GM18498 (cell line): ENCODE measurements at regions not wholly inside any gene's neighbourhood (a gene's known extent, or its start where the extent isn't known, plus 50 kb on each side); places are given as distances from the start of the nearest gene placed in this dataset.
"Not testable (repeated sequence)": the region's sequence is repeated elsewhere in the genome, so short reads cannot be mapped to it uniquely, and the experiment has no call there.

Source experiments
- ATAC-seq: cut with Tn5 transposase; IDR thresholded peaks from one replicate; pipeline ENCODE4 v1.9.1; 2021; ENCODE audit warnings: mild to moderate bottlenecking, moderate library complexity; ENCODE audit not compliant: unreplicated experiment

DNA sequence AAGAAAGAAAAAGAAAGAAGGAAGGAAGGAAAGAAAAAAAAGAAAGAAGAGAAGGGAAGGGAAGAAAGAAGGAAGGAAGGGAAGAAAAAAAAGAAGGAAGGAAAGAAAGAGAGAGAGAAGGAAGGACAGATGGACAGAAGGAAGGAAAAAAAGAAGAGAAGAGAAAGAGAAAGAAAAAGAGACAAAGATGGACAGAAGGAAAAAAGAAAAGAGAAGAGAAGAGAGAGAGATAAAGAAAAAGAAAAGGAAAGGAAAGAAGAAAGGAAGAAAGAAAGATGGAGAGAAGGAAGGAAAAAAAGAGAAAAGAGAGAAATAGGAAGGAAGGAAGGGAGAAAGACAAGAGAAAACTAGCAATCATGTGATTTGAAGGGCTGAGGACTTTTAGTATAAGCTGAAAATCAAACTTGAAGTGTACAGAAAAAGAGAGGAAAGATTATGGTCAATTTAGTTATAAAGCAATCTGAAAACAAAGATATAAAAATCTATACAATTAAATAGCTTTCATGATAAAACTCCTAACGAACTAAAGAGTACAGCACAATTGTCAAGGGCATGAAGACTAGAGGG is 115.3 kb downstream of the LTN1 start:
- ATAC-seq, result no peak

DNA sequence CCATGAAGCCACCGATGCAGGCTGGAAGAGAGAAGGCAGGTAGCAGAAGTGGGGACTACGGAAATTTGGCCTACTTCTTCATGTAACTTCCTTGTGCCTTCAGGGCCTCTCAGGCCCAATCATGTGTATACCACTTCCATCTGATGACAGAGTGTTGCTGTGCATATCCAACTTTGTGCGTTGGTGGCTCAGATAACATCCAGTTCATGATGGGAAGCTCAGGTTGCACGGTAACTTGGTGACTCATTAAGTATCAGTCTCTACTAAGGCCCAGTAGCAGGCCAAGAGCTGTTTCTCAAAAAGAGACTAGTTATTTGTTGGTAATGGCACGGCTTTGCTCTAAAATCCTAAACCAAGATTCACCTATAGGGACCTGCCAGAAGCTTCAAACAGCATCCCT is 117.6 kb downstream of the LTN1 start:
- no peak for ATAC-seq

DNA sequence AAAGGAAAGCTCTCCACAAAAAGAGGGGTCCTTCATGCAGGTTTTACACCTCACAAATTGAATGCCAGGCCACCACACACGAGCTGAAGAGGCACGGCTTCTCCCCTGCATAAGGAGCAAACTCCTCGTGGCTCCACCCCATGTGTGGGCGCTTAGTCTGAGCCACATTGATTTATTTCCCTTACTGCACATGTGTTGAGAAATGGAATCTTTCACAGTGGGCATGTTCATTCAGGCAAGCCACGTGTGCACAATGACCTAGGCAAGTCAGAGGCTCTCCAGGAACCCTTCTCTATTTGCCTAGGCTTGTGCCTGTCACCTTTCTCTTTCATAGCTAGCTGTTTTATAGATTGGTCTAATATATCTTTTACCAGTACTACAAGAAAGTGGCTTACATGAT is 120.5 kb downstream of the LTN1 start:
- no peak for ATAC-seq

DNA sequence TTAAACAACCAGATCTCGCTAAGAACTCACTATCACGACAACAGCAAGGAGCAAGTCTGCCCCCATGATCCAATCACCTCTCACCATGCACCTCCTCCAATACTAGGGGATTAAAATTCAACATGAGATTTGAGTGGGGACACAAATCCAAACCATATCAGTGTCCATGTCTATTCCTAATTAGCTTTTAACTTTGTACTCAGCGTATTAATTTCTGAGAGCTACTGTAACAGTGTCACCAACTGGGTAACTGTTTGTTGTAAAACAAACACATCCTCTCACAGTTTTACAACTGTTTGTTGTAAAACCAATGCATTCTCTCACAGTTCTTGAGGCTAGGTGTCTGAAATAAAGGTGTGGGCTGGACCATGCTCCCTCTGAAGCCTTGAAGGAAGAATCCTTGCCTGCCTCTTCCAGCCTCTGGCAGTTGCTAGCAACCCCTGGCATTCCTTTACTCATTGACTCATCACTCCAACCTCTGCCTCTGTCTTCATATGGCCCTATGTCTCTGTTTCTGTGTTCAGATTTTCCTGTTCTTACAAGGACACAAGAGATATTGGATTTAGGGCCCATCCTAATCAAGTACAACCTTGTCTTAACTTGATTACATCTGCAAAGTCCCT is 121.2 kb downstream of the LTN1 start:
- ATAC-seq, result no peak

DNA sequence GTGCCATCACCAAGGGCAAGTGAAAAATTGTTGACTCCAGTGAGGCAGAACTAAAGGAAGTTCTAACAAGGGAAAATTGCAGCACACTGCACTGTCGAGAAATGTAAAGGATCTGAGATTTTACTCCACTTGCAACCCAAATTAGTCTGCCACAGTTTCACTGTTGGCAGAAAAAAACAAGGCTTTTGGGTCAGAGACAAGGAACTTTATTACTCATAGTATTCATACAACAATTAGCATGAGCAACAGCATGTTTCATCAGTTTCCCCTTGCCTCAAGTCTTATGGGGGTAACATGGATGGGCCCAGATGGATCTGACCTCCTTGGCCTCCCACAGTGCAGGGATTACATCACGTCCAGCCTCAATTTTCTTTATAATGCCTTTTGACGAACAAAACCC is 125.3 kb downstream of the LTN1 start:
- no peak for ATAC-seq

DNA sequence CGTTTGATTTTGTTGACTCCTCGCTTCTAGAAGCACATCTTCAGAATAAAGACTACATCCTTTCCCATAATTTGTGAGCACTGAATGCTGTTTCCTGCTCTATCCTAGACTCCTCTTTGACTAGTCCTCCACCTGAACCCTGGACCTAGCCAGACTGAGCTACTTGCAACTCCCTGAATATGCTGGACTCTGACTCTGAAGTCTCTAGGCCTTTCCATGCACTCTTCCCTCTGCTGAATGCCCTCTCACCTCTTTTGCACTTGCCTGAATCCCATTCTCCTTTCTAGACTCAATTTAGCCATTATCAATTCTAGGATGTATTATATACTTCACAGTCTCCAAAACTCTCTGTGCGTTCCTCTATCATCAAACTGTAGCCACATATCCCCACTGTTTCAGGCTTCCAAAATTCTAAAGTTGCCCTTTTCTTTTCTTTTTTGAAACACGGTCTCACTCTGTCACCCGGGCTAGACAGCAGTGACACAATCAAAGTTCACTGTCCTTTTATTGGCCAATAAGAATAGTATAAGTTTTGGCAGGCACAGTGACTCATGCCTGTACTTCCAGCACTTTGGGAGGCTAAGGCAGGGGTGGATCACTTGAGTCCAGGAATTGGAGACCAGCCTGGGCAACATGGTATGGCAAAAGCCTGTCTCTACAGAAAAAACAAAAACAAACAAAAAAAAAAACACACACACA is 127.0 kb downstream of the LTN1 start:
- ATAC-seq, result no peak

DNA sequence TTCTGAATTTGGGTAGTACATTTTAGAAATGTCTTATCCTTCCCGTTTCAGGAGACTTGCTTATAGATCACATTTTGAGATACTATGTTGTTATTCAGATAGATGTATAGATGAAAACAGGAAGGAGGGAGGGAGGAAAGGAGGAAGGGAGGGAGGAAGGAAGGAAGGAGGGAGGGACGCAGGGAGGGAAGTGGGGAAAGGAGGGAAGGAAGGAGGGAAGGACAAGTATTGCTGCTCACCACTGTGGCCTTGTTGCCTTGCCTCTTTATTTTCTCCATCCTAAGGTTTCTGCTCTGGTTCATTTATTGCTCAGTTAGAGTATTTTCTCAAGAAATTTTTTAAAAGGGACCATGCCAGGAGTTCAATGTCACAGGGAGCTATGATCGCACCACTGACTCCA is 134.3 kb downstream of the LTN1 start:
- ATAC-seq, result no peak

DNA sequence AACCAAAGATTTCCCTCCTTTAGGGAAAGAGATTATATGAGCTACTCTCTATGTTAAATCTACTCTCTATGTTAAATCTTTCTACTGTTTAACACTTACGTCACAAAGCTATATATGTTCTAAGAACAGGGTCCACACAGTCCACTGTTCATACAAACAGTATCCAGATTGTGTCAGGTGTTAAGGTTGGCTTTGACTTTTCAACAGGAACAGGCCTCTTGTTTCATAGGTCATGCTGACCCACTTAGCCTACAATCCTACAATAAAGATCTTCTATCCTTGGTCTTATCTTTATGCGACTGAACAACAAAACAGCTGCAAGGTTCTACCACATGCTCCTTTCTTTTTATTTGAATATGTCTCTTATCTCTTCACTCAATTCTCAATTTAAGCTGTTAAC is 134.9 kb downstream of the LTN1 start:
- ATAC-seq, result no peak

DNA sequence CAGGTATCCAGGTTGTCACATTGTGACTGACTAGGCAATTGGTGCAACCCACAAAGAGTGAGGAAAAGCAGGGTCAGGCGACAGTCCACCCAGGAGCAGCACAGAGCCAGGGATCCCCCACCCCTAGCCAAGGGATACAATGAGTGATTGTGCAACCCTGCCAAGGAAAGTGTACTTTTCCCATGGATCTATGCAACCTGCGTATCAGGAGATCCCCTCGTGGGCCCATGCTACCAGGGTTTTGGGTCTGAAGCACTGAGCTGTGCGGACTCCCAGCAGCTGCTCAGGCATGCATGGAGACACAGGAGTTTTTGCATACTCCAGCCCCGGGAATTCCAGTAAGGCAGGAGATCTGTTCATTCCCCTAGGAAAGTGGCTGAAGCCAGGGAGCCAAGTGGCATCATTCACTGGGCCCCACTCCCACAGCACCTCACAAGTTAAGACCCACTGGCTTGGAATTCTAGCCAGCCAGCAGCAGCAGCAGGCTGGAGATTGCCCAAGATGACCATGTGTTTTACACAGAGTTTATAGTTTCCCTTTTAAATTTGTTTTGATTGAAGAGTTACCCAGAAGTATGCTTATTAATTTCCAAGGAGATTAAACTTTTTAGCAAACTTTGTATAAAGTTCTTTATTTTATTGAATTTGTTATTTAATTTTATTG is 136.0 kb downstream of the LTN1 start:
- ATAC-seq, result no peak

DNA sequence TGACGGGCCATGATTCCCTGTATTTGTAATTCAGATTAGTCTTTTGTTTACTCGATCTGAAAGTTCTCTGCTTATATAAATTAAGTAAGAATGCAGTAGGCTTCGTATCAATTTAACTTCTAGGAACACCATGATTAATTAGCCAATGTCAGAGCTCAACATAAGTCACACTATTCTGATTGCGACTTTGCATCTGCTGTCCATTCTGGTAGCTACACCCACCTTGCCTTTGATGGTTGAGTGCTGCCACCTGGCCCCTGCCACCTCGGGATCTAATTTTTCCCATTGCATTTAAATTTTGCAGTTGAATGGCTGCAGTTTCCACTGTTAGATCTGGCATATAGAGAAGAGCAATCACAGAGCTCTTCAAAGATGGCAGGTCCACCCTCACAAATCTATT is 140.0 kb downstream of the LTN1 start:
- ATAC-seq, result no peak

DNA sequence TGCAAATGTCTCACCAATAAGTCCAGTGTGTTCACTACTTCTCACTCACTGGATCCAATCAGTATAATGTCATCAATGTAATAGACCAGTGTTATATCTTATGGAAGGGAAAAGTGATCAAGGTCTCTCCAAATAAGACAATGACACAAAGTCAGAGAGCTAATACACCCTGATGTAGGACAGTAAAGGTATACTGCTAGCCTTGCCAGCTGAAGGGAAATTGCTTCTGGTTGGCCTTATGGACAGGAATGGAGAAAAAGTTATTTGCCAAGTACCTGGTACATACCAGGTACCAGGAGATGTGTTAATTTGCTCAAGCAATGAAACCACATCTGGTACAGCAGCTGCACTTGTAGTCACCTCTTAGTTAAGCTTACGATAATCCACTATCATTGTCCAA is 141.0 kb downstream of the LTN1 start:
- no peak for ATAC-seq

DNA sequence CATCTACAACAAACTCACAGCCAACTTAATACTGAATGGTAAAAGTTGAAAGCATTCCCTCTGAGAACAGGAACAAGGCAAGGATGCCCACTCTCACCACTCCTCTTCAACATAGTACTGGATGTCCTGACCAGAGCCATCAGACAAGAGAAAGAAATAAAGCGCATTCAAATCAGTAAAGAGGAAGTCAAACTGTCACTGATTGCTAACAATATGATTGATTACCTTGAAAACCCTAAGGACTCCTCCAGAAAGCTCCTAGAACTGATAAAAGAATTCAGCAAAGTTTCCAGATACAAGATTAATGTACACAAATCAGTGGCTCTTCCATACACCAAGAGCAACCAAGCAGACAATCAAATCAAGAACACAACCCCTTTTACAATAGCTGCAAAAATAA is 153.4 kb downstream of the LTN1 start:
- ATAC-seq, result not testable (repeated sequence)

DNA sequence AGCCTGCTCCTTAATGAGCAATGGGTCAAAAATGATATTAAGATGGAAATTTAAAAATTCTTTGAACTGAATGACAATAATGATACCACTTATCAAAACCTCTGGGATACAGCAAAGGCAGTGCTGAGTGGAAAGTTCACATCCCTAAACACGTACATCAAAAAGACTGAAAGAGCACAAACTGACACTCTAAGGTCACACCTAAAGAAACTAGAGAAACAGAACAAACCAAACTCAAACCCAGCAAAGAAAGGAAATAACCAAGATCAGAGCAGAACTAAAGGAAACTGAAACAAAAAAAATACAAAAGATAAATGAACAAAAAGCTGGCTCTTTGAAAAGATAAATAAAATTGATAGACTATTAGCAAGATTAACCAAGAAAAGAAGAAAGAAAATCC is 155.3 kb downstream of the LTN1 start:
- not testable (repeated sequence) for ATAC-seq

DNA sequence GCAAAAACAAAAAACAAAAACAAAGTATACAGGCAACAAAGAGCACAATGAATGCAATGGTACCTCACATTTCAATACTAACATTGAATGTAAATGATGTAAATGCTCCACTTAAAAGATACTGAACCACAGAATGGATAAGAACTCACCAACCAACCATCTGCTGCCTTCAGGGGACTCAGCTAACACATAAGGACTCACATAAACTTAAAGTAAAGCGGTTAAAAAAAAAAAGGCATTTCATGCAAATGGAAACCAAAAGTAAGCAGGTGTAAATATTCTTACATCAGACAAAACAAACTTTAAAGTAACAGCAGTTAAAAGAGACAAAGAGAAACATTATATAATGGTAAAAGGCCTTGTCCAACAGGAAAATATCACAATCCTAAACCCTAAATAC is 156.1 kb downstream of the LTN1 start:
- not testable (repeated sequence) for ATAC-seq

DNA sequence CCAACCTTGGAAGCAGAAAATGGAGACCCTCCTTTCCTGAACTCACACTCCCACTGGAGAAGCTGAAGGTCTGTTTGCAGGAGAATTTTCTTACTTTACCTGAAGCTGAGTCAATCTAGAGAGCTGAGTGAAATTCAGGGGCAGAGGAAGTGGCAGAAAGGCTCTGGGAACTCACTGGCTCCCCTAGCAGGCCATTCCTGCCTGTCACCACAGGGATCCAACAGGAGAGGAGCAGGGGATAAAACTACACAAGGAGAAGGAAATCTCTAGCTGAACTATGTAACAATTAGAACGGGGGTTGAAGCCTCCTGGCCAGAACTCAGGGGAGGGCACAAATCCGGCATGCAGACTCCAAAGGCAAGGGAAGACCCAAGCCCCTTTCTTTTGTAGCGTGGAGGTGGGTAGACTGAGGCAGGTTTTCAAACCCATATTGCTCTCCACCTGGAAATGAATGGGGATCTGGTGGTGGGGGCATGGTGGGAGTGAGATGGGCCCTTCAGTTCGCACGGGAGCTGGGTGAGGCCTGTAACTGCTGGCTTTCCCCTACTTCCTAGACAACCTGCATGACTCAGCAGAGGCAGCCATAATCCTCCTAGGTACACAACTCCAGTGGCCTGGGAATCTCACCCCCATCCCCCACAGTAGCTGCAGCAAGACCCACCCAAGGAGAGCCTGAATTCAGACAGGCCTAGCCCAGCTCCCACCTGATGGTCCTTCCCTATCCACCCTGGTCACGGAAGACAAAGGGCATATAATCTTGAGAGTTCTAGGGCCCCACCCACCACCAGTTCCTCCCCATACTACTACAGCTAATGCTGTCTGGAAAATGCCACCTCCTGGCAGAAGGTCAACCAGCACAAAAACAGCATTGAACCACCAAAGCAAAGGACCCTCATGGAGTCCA is 158.1 kb downstream of the LTN1 start:
- no peak for ATAC-seq

DNA sequence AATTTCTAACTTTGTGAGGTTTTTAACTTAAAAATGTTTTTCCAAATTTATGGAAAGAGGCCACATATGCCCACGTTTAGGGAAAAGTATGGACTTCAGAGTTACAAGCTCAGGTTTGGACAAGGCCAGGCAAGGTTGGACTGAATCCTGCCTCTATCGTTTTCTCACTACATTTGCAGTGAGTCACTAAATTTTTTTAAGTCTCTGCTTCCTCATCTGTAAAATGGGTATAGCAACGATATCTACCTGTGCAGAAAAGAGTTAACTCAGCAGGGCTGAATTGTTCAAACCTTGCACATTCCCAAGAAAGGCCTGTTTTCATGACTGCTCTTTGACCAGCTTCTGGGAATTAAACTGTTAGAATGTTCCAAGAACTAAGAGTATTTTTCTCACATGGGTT is 159.1 kb downstream of the LTN1 start:
- ATAC-seq, result no peak

DNA sequence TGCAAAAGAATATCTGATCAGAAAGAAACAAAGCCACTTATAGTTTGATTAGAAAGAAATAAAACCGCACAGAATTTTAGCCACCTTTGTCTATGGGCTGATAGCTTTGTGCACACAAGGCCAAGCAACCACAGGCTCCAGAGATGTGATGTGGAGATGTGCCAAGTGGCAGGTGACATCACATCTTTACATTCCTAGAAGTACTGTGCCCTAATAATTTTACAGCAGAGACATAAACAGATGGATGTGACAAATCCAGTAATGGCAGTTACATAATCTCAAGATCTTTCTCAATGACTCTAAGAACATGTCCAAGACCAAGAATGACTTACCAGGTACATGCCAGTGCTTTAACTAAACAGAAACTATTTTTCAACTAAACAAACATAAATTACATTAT is 159.5 kb downstream of the LTN1 start:
- ATAC-seq, result no peak

DNA sequence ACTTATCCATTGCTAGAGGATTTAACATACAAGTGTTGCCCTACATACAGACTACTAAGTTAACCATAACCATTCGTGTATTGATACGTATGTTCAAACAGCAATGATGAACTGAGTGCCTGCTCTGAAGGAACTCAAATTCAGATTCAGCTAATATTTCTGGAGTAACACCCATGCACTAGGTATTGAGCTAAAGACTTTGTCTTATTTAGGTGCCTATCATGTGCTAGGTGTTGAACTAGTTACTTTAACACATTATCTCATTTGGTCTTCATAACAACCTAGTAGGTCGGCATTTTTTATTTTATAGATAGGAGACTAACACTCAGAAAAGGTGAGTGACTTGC is 160.0 kb downstream of the LTN1 start:
- no peak for ATAC-seq

DNA sequence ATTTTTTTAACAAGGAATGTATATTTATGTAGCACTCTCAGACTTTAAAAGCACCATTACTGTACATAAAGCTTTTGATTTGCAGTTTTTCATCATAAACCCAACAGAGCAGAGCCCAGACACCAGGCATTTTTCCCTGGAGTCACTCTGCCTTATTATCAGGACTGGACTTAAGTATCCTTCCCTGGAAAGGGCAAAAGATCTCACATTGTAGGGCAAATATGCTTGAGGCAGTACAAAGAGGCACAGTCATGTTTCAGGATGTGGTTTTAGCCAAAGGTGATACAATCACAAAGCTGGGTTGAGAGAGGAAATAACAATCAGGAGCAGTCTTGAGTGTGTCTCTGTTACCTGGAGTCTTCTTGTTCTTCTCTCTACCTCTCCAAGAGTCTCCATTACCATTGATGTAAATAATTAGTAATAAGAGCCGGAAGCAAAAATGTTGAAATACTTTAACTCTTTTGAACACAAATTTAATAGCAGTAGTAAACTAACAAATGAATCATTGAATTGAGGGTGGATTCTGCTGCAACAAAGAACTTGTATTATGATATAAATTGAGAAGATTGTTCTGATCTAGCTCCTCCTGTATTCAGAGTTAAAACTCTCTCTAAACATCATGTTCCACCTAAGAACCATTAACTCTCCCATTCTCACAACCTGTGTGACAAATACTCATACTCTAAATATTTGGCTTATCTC is 160.5 kb downstream of the LTN1 start:
- ATAC-seq, result no peak

DNA sequence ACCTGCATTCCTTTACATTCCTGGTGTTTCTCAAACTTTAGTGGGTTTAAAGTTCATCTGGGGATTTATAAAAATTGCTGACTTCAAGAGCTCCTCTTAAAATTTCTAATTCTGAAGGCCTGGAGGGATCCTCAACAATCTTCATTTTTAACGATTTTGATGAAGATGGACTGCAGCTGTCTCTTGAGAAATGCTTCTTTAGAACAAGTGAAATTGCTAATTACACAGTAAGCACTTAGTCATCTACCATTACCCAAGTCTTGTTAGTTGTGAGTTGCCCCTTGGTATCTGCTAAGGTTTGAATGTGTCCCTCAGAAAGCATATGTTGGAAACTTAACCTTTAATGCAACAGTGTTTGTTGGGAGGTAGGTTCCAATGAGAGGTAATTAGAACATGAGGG is 163.7 kb downstream of the LTN1 start:
- ATAC-seq, result no peak

DNA sequence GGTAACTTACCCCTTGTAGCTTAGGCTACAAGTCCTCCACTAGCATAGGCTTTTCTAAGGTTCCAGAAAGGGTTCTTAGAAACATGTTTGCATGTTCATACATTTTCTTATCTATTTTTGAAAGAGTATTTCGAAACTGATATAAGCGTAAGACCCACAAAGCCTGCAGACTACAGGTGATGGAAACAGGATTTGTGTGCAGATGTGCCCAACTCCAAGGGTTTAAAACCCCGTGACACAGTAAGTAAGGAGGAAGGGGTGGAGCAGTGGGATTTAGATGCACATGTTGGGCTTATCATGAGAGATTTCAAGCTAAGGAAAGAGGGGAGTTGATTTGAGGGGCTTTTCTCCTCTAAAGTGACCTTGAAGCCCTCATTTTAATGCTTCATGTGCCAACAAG is 164.7 kb downstream of the LTN1 start:
- ATAC-seq, result no peak
